MM.1S (cell line): ENCODE measurements at regions not wholly inside any gene's neighbourhood (a gene's known extent, or its start where the extent isn't known, plus 50 kb on each side); places are given as distances from the start of the nearest gene placed in this dataset.

Source experiments
- CTCF ChIP-seq: fragments of 300-600 bp; sonication (generic); IDR thresholded peaks from 2 replicates; pipeline ENCODE4 v1.5.1; 2016; ENCODE audit warnings: antibody characterized with exemption, low read length, mixed read lengths
- EZH2 ChIP-seq: fragments of 300-600 bp; sonication (generic); optimal IDR thresholded peaks from 2 replicates; pipeline ENCODE3; 2017; ENCODE audit warnings: low read depth, mild to moderate bottlenecking, antibody characterized with exemption, low read length, mixed read lengths

- TF ChIP-seq CTCF, result no peak
- TF ChIP-seq EZH2, result no peak
Observed at GRCh38 chr3:187830181-187830580, 84.9 kb upstream of the BCL6 start.
